GM12878 (cell line): ENCODE measurements at regions not wholly inside any gene's neighbourhood (a gene's known extent, or its start where the extent isn't known, plus 50 kb on each side); places are given as distances from the start of the nearest gene placed in this dataset.

Source experiments
- ATF3 ChIP-seq: IDR thresholded peaks from 2 replicates; pipeline ENCODE4 v1.6.1; 2011; ENCODE audit warnings: low read depth, mild to moderate bottlenecking, low read length, moderate library complexity, borderline replicate concordance; ENCODE audit errors: extremely low read depth
- EZH2 ChIP-seq: IDR thresholded peaks from 2 replicates; pipeline ENCODE4 v1.6.1; 2012; ENCODE audit warnings: low read depth, mild to moderate bottlenecking, control low read depth, inconsistent platforms, low read length, borderline replicate concordance; ENCODE audit not compliant: control insufficient read depth
- RB1 ChIP-seq: fragments of 450-650 bp; formaldehyde crosslinking; IDR thresholded peaks from 2 replicates; pipeline ENCODE4 v1.6.1; 2017; ENCODE audit warnings: mild to moderate bottlenecking, borderline replicate concordance

- TF ChIP-seq RB1 (no peak), EZH2 (no peak), ATF3 (no peak)
Measured at GRCh38 chr3:72336821-72337479, 511.3 kb downstream of the SHQ1 start.
